PC-9 (cell line): ENCODE measurements at regions not wholly inside any gene's neighbourhood (a gene's known extent, or its start where the extent isn't known, plus 50 kb on each side); places are given as distances from the start of the nearest gene placed in this dataset.

Source experiments
- EZH2 ChIP-seq: fragments of 200-600 bp; sonication (generic); IDR thresholded peaks from 2 replicates; pipeline ENCODE4 v1.8.0; 2017; ENCODE audit warnings: antibody characterized with exemption, low read depth
- TF ChIP-seq, protein P1 (sequence below): fragments of 200-600 bp; sonication (generic); conservative IDR thresholded peaks from 2 replicates; pipeline ENCODE4 v1.6.1; 2017; ENCODE audit warnings: mixed run types, antibody characterized with exemption, mild to moderate bottlenecking, moderate library complexity

- TF ChIP-seq, protein P1, sequence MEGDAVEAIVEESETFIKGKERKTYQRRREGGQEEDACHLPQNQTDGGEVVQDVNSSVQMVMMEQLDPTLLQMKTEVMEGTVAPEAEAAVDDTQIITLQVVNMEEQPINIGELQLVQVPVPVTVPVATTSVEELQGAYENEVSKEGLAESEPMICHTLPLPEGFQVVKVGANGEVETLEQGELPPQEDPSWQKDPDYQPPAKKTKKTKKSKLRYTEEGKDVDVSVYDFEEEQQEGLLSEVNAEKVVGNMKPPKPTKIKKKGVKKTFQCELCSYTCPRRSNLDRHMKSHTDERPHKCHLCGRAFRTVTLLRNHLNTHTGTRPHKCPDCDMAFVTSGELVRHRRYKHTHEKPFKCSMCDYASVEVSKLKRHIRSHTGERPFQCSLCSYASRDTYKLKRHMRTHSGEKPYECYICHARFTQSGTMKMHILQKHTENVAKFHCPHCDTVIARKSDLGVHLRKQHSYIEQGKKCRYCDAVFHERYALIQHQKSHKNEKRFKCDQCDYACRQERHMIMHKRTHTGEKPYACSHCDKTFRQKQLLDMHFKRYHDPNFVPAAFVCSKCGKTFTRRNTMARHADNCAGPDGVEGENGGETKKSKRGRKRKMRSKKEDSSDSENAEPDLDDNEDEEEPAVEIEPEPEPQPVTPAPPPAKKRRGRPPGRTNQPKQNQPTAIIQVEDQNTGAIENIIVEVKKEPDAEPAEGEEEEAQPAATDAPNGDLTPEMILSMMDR: no peak
- no peak for TF ChIP-seq EZH2
These were observed 1116.7 kb downstream of the REEP3 start for GRCh38 chr10:64637939-64638338.
